ENCODE measurements at regions not wholly inside any gene's neighbourhood (a gene's known extent, or its start where the extent isn't known, plus 50 kb on each side); places are given as distances from the start of the nearest gene placed in this dataset.

- TF ChIP-seq EZH2 (IDR thresholded peaks at IDR 0.05; ENCODE audit: low read depth, unreplicated experiment): no peak
- TF ChIP-seq CTCF (conservative IDR thresholded peaks at IDR 0.05; ENCODE audit: low read depth in 2 of 2): no peak
- no peak for TF ChIP-seq POLR2AphosphoS5 (IDR thresholded peaks at IDR 0.05; ENCODE audit: low read depth)
- no peak for TF ChIP-seq ZNF462 (CRISPR knock-in tag; IDR thresholded peaks at IDR 0.05)
- no peak for TF ChIP-seq NANOG (IDR thresholded peaks at IDR 0.05; ENCODE audit: borderline replicate concordance)
Measured at GRCh38 chr3:43884581-43884980, 193.8 kb downstream of the ABHD5 start.
